Upper lobe of right lung (tissue), 1 donor: ENCODE measurements at regions not wholly inside any gene's neighbourhood (a gene's known extent, or its start where the extent isn't known, plus 50 kb on each side); places are given as distances from the start of the nearest gene placed in this dataset.

Experiments
- ATAC-seq: fragments of 200-7000 bp; cut with Tn5 transposase; one replicate; pipeline ENCODE4 v1.9.1; 2020; ENCODE audit warnings: mild to moderate bottlenecking, moderate library complexity
- DNase-seq: peaks from one replicate; pipeline ENCODE4 v3.0.0-alpha.2; 2020
- H3K27ac ChIP-seq: fragments of 200-600 bp; one replicate; pipeline ENCODE4 v1.8.0; 2022
- H3K27me3 ChIP-seq: fragments of 200-600 bp; one replicate; pipeline ENCODE4 v1.8.0; 2022; ENCODE audit warnings: mild to moderate bottlenecking
- H3K36me3 ChIP-seq: fragments of 200-600 bp; one replicate; pipeline ENCODE4 v1.8.0; 2022
- H3K4me1 ChIP-seq: fragments of 200-600 bp; one replicate; pipeline ENCODE4 v1.8.0; 2022
- H3K4me3 ChIP-seq: fragments of 200-600 bp; one replicate; pipeline ENCODE4 v1.8.0; 2022; ENCODE audit warnings: mild to moderate bottlenecking
- H3K9me3 ChIP-seq: fragments of 200-600 bp; one replicate; pipeline ENCODE4 v1.8.0; 2022
- CTCF ChIP-seq: fragments of 200-600 bp; IDR thresholded peaks from one replicate; pipeline ENCODE4 v1.8.0; 2022; ENCODE audit warnings: antibody characterized with exemption
- intact Hi-C: fragments of 100-400 bp; cut with DNase I; formaldehyde crosslinking; loops from one replicate; pipeline ENCODE4 v1.11.0; 2022
- donor health status: DM: no; HTN: yes; CAD: no; lungs with severe emphysema.

GRCh38 chr9:89764217-89764616 is 159.4 kb downstream of the GADD45G start:
- ATAC-seq = no peak
- no peaks in the 10 kb centered on the region for H3K9me3 ChIP-seq
- H3K4me1 ChIP-seq = no peaks in the 10 kb centered on the region
- no peak for DNase-seq
- intact Hi-C loops = no loop called here
- no peaks in the 10 kb centered on the region for H3K27me3 ChIP-seq
- H3K27ac ChIP-seq = no peak overlapping the region
- TF ChIP-seq CTCF = no peak
- H3K4me3 ChIP-seq = no peak overlapping the region
- no peaks in the 10 kb centered on the region for H3K36me3 ChIP-seq

GRCh38 chr9:89765211-89765946 is 160.6 kb downstream of the GADD45G start:
- Histone ChIP-seq H3K36me3 (no peaks in the 10 kb centered on the region), H3K27ac (no peak overlapping the region), H3K27me3 (no peaks in the 10 kb centered on the region), H3K4me1 (no peaks in the 10 kb centered on the region), H3K4me3 (no peak overlapping the region), H3K9me3 (no peaks in the 10 kb centered on the region)
- ATAC-seq = no peak
- no peak for TF ChIP-seq CTCF
- intact Hi-C loops = no loop called here
- DNase-seq = no peak

GRCh38 chr9:89766991-89767390 is 162.2 kb downstream of the GADD45G start:
- Histone ChIP-seq H3K4me1 (no peaks in the 10 kb centered on the region), H3K9me3 (no peaks in the 10 kb centered on the region), H3K27me3 (no peaks in the 10 kb centered on the region), H3K27ac (no peak overlapping the region), H3K4me3 (no peak overlapping the region), H3K36me3 (no peaks in the 10 kb centered on the region)
- no peak for ATAC-seq
- TF ChIP-seq CTCF = no peak
- intact Hi-C loops = no loop called here
- DNase-seq = no peak

- Histone ChIP-seq H3K9me3 (no peaks in the 10 kb centered on the region), H3K4me1 (no peaks in the 10 kb centered on the region), H3K27ac (no peak overlapping the region), H3K4me3 (no peak overlapping the region), H3K36me3 (no peaks in the 10 kb centered on the region), H3K27me3 (no peaks in the 10 kb centered on the region)
- ATAC-seq (no peak), DNase-seq (no peak)
- no peak for TF ChIP-seq CTCF
- intact Hi-C loops = no loop called here
These were observed 163.2 kb downstream of the GADD45G start for GRCh38 chr9:89768051-89768450.

GRCh38 chr9:89768650-89769071 is 163.8 kb downstream of the GADD45G start:
- H3K36me3 ChIP-seq = no peaks in the 10 kb centered on the region
- H3K9me3 ChIP-seq = no peaks in the 10 kb centered on the region
- DNase-seq = no peak
- no peak overlapping the region for H3K27ac ChIP-seq
- no peaks in the 10 kb centered on the region for H3K27me3 ChIP-seq
- H3K4me1 ChIP-seq = no peaks in the 10 kb centered on the region
- intact Hi-C loops = no loop called here
- TF ChIP-seq CTCF = no peak
- no peak overlapping the region for H3K4me3 ChIP-seq
- no peak for ATAC-seq
